Ovary (tissue), 3 donors: ENCODE measurements at regions not wholly inside any gene's neighbourhood (a gene's known extent, or its start where the extent isn't known, plus 50 kb on each side); places are given as distances from the start of the nearest gene placed in this dataset.

Experiments used
- CTCF ChIP-seq, 3 donors: fragments of 450-650 bp in 2 of 3; fragments of 200-600 bp in 1 of 3; IDR thresholded peaks; one replicate each; pipeline versions ENCODE4 v1.5.1 to v1.8.0; 2016 to 2022; ENCODE audit warnings: antibody characterized with exemption in 3 of 3, mild to moderate bottlenecking in 1 of 3
- POLR2A ChIP-seq: fragments of 450-650 bp; IDR thresholded peaks from one replicate; pipeline ENCODE4 v1.6.1; 2017; ENCODE audit warnings: antibody characterized with exemption, mild to moderate bottlenecking, moderate library complexity
- donor health status: DM: no; HTN: no; CAD: no.

DNA sequence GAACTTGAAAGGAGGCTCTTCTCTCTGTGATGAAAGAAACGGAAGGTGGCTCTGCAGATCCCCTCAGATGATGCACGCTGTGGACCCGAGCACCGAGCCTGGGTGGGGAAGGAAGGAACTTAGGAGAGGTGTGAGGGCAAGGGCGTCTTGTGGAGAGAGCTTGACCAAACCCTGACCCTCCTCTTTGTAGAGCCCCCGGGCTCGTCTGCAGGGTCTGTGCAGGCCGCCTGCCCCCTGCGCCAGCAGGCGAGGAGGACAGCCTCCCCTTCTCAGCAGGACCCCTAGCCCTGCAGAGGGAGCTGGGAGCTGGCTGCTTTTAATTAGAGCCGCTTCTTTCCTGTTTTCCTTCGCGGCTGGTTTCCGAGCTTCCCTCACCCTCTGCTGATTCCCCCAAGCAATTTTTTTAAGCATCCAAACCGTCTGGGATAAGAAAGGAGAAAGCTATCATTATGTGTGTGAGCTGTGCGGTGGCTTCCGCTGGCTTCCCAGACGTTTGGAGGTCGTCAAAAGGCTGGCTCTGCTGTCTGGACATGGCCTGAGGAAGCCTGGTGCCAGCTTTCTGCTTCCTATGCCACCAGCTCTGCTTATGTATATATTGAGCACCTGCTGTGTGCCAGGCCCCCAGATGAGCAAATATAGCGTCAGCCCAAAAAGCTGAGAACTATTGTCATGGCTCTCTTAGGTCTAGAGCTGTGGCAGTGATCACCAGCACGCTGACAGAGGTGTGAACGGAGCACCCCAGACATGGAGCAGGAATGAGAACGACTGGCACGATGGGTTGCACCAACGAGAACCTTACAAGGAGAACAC is 160.2 kb upstream of the IRF2BP2 start:
- TF ChIP-seq CTCF (IDR thresholded peaks at IDR 0.05), result no peak
- no peak for TF ChIP-seq POLR2A
